CD4-positive, CD25-positive, alpha-beta regulatory T cell (primary cell): ENCODE measurements at regions not wholly inside any gene's neighbourhood (a gene's known extent, or its start where the extent isn't known, plus 50 kb on each side); places are given as distances from the start of the nearest gene placed in this dataset.
"Not testable (repeated sequence)": the region's sequence is repeated elsewhere in the genome, so short reads cannot be mapped to it uniquely, and the experiment has no call there.

Source experiments
- ATAC-seq, 2 donors: fragments of 150-1000 bp; cut with Tn5 transposase; one replicate each; pipeline ENCODE4 v1.10.0; 2021; ENCODE audit warnings: low read depth in 2 of 2, moderate number of reproducible peaks in 2 of 2, moderate library complexity in 1 of 2
- DNase-seq, 3 donors: peaks; one replicate each; pipeline versions ENCODE4 v3.0.0 to v3.0.0-alpha.2; 2012 to 2022; ENCODE audit warnings: mixed read lengths in 1 of 3
- H3K27ac ChIP-seq: one replicate; pipeline ENCODE4 v1.7.0; 2013; ENCODE audit warnings: mild to moderate bottlenecking, low read length; ENCODE audit not compliant: insufficient read depth, poor library complexity, severe bottlenecking
- H3K27me3 ChIP-seq: one replicate; pipeline ENCODE4 v1.7.0; 2013; ENCODE audit warnings: low read length; ENCODE audit not compliant: control insufficient read depth, insufficient read depth
- H3K36me3 ChIP-seq: one replicate; pipeline ENCODE4 v1.7.0; 2013; ENCODE audit warnings: mild to moderate bottlenecking, low read length, moderate library complexity; ENCODE audit not compliant: control insufficient read depth, insufficient read depth
- H3K4me1 ChIP-seq: 2 replicates; pipeline ENCODE4 v1.7.0; 2013; ENCODE audit warnings: mild to moderate bottlenecking, low read length; ENCODE audit not compliant: insufficient read depth, control insufficient read depth, poor library complexity, severe bottlenecking
- H3K4me3 ChIP-seq: one replicate; pipeline ENCODE4 v1.7.0; 2013; ENCODE audit warnings: low read depth, mild to moderate bottlenecking, low read length, moderate library complexity
- H3K9me3 ChIP-seq, 2 experiments: 1 replicate in 1 of 2; 2 replicates in 1 of 2; pipeline ENCODE4 v1.7.0; 2013; ENCODE audit warnings: low read length in 2 of 2, mild to moderate bottlenecking in 1 of 2, moderate library complexity in 1 of 2; ENCODE audit not compliant: control insufficient read depth in 2 of 2
- H3K27ac Mint-ChIP-seq, 3 donors: one replicate each; pipeline ENCODE4 v1.8.0; 2020 to 2022; ENCODE audit warnings: mild to moderate bottlenecking in 3 of 3, mixed read lengths in 3 of 3, moderate library complexity in 2 of 3
- H3K27me3 Mint-ChIP-seq: one replicate; pipeline ENCODE4 v1.8.0; 2022; ENCODE audit warnings: mild to moderate bottlenecking, mixed read lengths
- H3K36me3 Mint-ChIP-seq: one replicate; pipeline ENCODE4 v1.8.0; 2020; ENCODE audit warnings: mixed read lengths
- H3K4me1 Mint-ChIP-seq, 4 donors: one replicate each; pipeline ENCODE4 v1.8.0; 2020 to 2022; ENCODE audit warnings: mixed read lengths in 4 of 4, mild to moderate bottlenecking in 1 of 4
- H3K4me3 Mint-ChIP-seq, 4 donors: one replicate each; pipeline ENCODE4 v1.8.0; 2020 to 2022; ENCODE audit warnings: mild to moderate bottlenecking in 4 of 4, mixed read lengths in 4 of 4, moderate library complexity in 3 of 4
- H3K9me3 Mint-ChIP-seq, 7 donors: one replicate each; pipeline ENCODE4 v1.8.0; 2020 to 2022; ENCODE audit warnings: mixed read lengths in 7 of 7, mild to moderate bottlenecking in 3 of 7, moderate library complexity in 2 of 7

GRCh38 chr7:9711259-9711918, 1262.3 kb upstream of the PHF14 start:
- Histone ChIP-seq H3K27ac (no peak overlapping the region), H3K4me3 (no peak overlapping the region), H3K27me3 (no peaks in the 10 kb centered on the region), H3K4me1 (no peaks in the 10 kb centered on the region), H3K36me3 (no peaks in the 10 kb centered on the region), H3K9me3 (peaks cover 0 to 9% of the 10 kb centered on the region in 2 experiments)
- ATAC-seq, result no peak
- H3K27me3 Mint-ChIP-seq, result no peaks in the 10 kb centered on the region
- H3K9me3 Mint-ChIP-seq, result peaks cover 0 to 6% (median 1%) of the 10 kb centered on the region in 7 donors
- no peaks in the 10 kb centered on the region for H3K36me3 Mint-ChIP-seq
- H3K4me3 Mint-ChIP-seq, result no peak overlapping the region
- H3K4me1 Mint-ChIP-seq, result no peaks in the 10 kb centered on the region
- no peak overlapping the region for H3K27ac Mint-ChIP-seq
- no peak for DNase-seq

DNA sequence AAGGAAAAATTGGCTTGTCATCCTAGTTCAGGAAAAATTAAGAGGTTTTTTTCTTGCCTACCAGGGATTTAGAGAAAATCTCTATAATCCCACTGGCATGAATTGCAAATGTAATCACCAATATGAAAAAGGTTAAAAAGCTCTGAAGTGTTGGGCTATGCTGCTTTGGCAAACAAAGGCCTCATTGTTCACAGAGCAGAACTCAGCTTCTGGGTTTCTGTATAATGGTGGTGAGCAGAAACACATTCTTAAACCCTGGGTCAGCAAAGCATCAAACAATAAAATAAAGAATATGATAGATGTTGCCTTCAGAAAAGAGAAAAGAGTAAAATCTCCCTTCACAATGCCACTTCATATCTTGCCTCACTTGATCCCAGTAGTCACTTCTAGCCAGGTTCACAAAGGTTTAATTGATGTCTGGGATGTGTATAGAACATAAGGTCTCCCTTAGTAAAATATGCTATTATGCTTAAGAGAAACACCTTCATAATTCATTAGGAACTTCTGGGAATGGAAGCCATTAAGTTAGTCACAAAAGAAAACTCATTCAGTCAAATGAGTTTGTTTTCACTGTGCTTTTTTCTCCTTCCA, 1255.5 kb upstream of the PHF14 start:
- Histone ChIP-seq H3K4me3 (no peak overlapping the region), H3K36me3 (no peaks in the 10 kb centered on the region), H3K9me3 (peaks cover 0 to 9% of the 10 kb centered on the region in 2 experiments), H3K4me1 (no peaks in the 10 kb centered on the region), H3K27ac (no peak overlapping the region), H3K27me3 (no peaks in the 10 kb centered on the region)
- Mint-ChIP-seq H3K4me3 (no peak overlapping the region), H3K27me3 (no peaks in the 10 kb centered on the region), H3K4me1 (no peaks in the 10 kb centered on the region), H3K27ac (no peak overlapping the region), H3K9me3 (peaks cover 0 to 9% (median 3%) of the 10 kb centered on the region in 7 donors), H3K36me3 (no peaks in the 10 kb centered on the region)
- ATAC-seq (no peak), DNase-seq (no peak)

GRCh38 chr7:9719303-9719702, 1254.4 kb upstream of the PHF14 start:
- no peaks in the 10 kb centered on the region for H3K36me3 Mint-ChIP-seq
- no peak for ATAC-seq

DNA sequence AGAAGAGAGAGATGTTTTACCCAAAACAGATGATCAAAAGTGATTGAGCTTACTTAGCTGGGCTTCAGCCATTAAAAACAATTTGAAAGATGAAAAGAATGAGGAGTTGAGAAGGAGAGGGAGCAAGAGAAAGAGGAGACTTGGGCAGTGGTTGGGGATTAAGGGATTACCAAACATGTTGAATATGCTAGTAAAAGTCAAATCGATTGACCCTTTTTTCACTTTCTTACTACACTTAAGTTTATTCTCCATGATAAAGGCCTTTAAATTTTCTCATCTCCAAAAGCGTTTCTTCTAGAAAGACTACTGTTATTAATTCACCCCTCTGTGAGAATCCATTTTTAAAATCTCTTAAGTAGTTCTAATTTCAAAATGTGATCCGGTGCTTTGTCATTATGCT, 1254.0 kb upstream of the PHF14 start:
- Histone ChIP-seq H3K27me3 (no peaks in the 10 kb centered on the region), H3K4me1 (no peaks in the 10 kb centered on the region), H3K4me3 (no peak overlapping the region), H3K36me3 (no peaks in the 10 kb centered on the region), H3K27ac (no peak overlapping the region), H3K9me3 (peaks cover 0 to 3% of the 10 kb centered on the region in 2 experiments)
- H3K27ac Mint-ChIP-seq, result no peak overlapping the region
- H3K27me3 Mint-ChIP-seq, result no peaks in the 10 kb centered on the region
- H3K36me3 Mint-ChIP-seq, result no peaks in the 10 kb centered on the region
- H3K4me1 Mint-ChIP-seq, result no peaks in the 10 kb centered on the region
- H3K4me3 Mint-ChIP-seq, result no peak overlapping the region
- DNase-seq (no peak), ATAC-seq (no peak)
- peaks cover 0 to 9% (median 3%) of the 10 kb centered on the region in 7 donors for H3K9me3 Mint-ChIP-seq

More at GRCh38 chr7:9719303-9719702, 1254.4 kb upstream of the PHF14 start:
- no peaks in the 10 kb centered on the region for H3K36me3 ChIP-seq
- H3K4me3 ChIP-seq, result no peak overlapping the region
- Mint-ChIP-seq H3K27me3 (no peaks in the 10 kb centered on the region), H3K4me3 (no peak overlapping the region), H3K4me1 (no peaks in the 10 kb centered on the region), H3K27ac (no peak overlapping the region), H3K9me3 (peaks cover 0 to 9% (median 3%) of the 10 kb centered on the region in 7 donors)
- no peak overlapping the region for H3K27ac ChIP-seq
- no peaks in the 10 kb centered on the region for H3K27me3 ChIP-seq
- DNase-seq, result no peak
- no peaks in the 10 kb centered on the region for H3K4me1 ChIP-seq
- peaks cover 0 to 7% of the 10 kb centered on the region in 2 experiments for H3K9me3 ChIP-seq

GRCh38 chr7:9725940-9726663, 1247.6 kb upstream of the PHF14 start:
- not testable (repeated sequence) for H3K4me3 Mint-ChIP-seq, H3K27me3 ChIP-seq, H3K4me3 ChIP-seq, H3K9me3 Mint-ChIP-seq, ATAC-seq, H3K27ac ChIP-seq, H3K4me1 ChIP-seq, H3K27me3 Mint-ChIP-seq, H3K4me1 Mint-ChIP-seq, H3K36me3 ChIP-seq, H3K36me3 Mint-ChIP-seq, DNase-seq, H3K9me3 ChIP-seq, H3K27ac Mint-ChIP-seq

- H3K9me3 ChIP-seq, H3K27me3 ChIP-seq, H3K36me3 Mint-ChIP-seq, H3K4me3 ChIP-seq, H3K27ac ChIP-seq, H3K27ac Mint-ChIP-seq, H3K4me1 ChIP-seq, H3K4me3 Mint-ChIP-seq, H3K36me3 ChIP-seq, ATAC-seq, H3K27me3 Mint-ChIP-seq, H3K9me3 Mint-ChIP-seq, DNase-seq, H3K4me1 Mint-ChIP-seq: not testable (repeated sequence)
These were observed 1246.9 kb upstream of the PHF14 start for GRCh38 chr7:9726811-9727210.

- not testable (repeated sequence) for H3K27me3 Mint-ChIP-seq, ATAC-seq, H3K36me3 Mint-ChIP-seq, H3K27me3 ChIP-seq, H3K4me3 Mint-ChIP-seq, H3K27ac ChIP-seq, H3K36me3 ChIP-seq, H3K4me1 Mint-ChIP-seq, H3K9me3 Mint-ChIP-seq, H3K9me3 ChIP-seq, H3K4me3 ChIP-seq, H3K27ac Mint-ChIP-seq, DNase-seq, H3K4me1 ChIP-seq
These were observed 1246.2 kb upstream of the PHF14 start for GRCh38 chr7:9727467-9727869.
